OCI-M2 (cell line): ENCODE measurements at regions not wholly inside any gene's neighbourhood (a gene's known extent, or its start where the extent isn't known, plus 50 kb on each side); places are given as distances from the start of the nearest gene placed in this dataset.
"Not testable (repeated sequence)": the region's sequence is repeated elsewhere in the genome, so short reads cannot be mapped to it uniquely, and the experiment has no call there.

Experiments
- DNase-seq: peaks from one replicate; lab custom pipeline; 2025; ENCODE audit not compliant: unreplicated experiment; lab: John Stamatoyannopoulos, UW

GRCh38 chr5:36423578-36424307, 122.0 kb upstream of the RANBP3L start:
- DNase-seq = no peak

- not testable (repeated sequence) for DNase-seq
These were observed 124.4 kb upstream of the RANBP3L start for GRCh38 chr5:36426070-36426469.

- DNase-seq = no peak
These were observed 133.8 kb upstream of the RANBP3L start for GRCh38 chr5:36435516-36435915.

- DNase-seq = no peak
These were observed 134.6 kb upstream of the RANBP3L start for GRCh38 chr5:36436306-36436705.

GRCh38 chr5:36438765-36439561, 137.3 kb upstream of the RANBP3L start:
- DNase-seq = no peak

- no peak for DNase-seq
These were observed 138.6 kb upstream of the RANBP3L start for GRCh38 chr5:36440300-36440699.

- DNase-seq = no peak
These were observed 139.6 kb upstream of the RANBP3L start for GRCh38 chr5:36441280-36441679.

GRCh38 chr5:36442352-36442751, 140.7 kb upstream of the RANBP3L start:
- DNase-seq = no peak

- DNase-seq = no peak
These were observed 141.1 kb upstream of the RANBP3L start for GRCh38 chr5:36442796-36443195.

GRCh38 chr5:36443941-36444340, 142.2 kb upstream of the RANBP3L start:
- no peak for DNase-seq

- no peak for DNase-seq
These were observed 143.1 kb upstream of the RANBP3L start for GRCh38 chr5:36444582-36445418.

GRCh38 chr5:36447776-36448175, 146.1 kb upstream of the RANBP3L start:
- no peak for DNase-seq

- no peak for DNase-seq
These were observed 148.7 kb upstream of the RANBP3L start for GRCh38 chr5:36450229-36451014.

GRCh38 chr5:36452424-36453006, 150.8 kb upstream of the RANBP3L start:
- DNase-seq = no peak

GRCh38 chr5:36457511-36458270, 148.7 kb upstream of the SLC1A3 start:
- no peak for DNase-seq

GRCh38 chr5:36458746-36459145, 147.7 kb upstream of the SLC1A3 start:
- no peak for DNase-seq

GRCh38 chr5:36459176-36460135, 146.9 kb upstream of the SLC1A3 start:
- DNase-seq = no peak

- no peak for DNase-seq
These were observed 143.9 kb upstream of the SLC1A3 start for GRCh38 chr5:36462295-36463021.
